Keratinocyte (primary cell): ENCODE measurements at regions not wholly inside any gene's neighbourhood (a gene's known extent, or its start where the extent isn't known, plus 50 kb on each side); places are given as distances from the start of the nearest gene placed in this dataset.
"Not testable (repeated sequence)": the region's sequence is repeated elsewhere in the genome, so short reads cannot be mapped to it uniquely, and the experiment has no call there.

Source experiments
- DNase-seq: peaks from one replicate; pipeline ENCODE4 v3.0.0-alpha.2; 2011; ENCODE audit warnings: low read depth, missing footprints, low spot score
- FAIRE-seq: peaks from 2 replicates; lab custom pipeline; 2011; peaks lifted over from hg19 to GRCh38; lab: Jason Lieb, UNC
- H2AFZ ChIP-seq: 2 replicates; pipeline ENCODE4 v1.6.0; 2012; ENCODE audit warnings: low read length, control low read depth, inconsistent platforms; ENCODE audit not compliant: control insufficient read depth
- H3K27ac ChIP-seq: 2 replicates; pipeline ENCODE4 v1.5.1; 2011; ENCODE audit warnings: low read length; ENCODE audit not compliant: control insufficient read depth, insufficient read depth
- H3K27me3 ChIP-seq: 3 replicates; pipeline ENCODE4 v1.6.0; 2011; ENCODE audit warnings: low read length; ENCODE audit not compliant: control insufficient read depth, insufficient read depth; ENCODE audit errors: extremely low read depth
- H3K36me3 ChIP-seq, 2 experiments: 2 replicates in 1 of 2; 3 replicates in 1 of 2; pipeline ENCODE4 v1.5.1; 2011; ENCODE audit warnings: low read length in 2 of 2, mild to moderate bottlenecking in 1 of 2; ENCODE audit not compliant: control insufficient read depth in 2 of 2, insufficient read depth in 2 of 2; ENCODE audit errors: extremely low read depth in 1 of 2
- H3K4me1 ChIP-seq: 3 replicates; pipeline ENCODE4 v1.5.1; 2011; ENCODE audit warnings: low read length; ENCODE audit not compliant: control insufficient read depth, insufficient read depth; ENCODE audit errors: extremely low read depth
- H3K4me2 ChIP-seq: 3 replicates; pipeline ENCODE4 v1.6.0; 2011; ENCODE audit warnings: low read depth, low read length; ENCODE audit not compliant: control insufficient read depth, insufficient read depth; ENCODE audit errors: extremely low read depth
- H3K4me3 ChIP-seq, 3 experiments: fragments of 200-600 bp in 1 of 3; sonication (generic) in 1 of 3; 2 replicates in 2 of 3; 3 replicates in 1 of 3; pipeline ENCODE4 v1.5.1; 2011 to 2016; ENCODE audit warnings: low read length in 3 of 3, mild to moderate bottlenecking in 3 of 3, control low read depth in 2 of 3, inconsistent platforms in 1 of 3, low read depth in 1 of 3, mixed read lengths in 1 of 3, mixed run types in 1 of 3, moderate library complexity in 1 of 3; ENCODE audit not compliant: control insufficient read depth in 2 of 3, insufficient read depth in 2 of 3; ENCODE audit errors: extremely low read depth in 1 of 3
- H3K79me2 ChIP-seq: 2 replicates; pipeline ENCODE4 v1.6.0; 2012; ENCODE audit warnings: low read length; ENCODE audit not compliant: control insufficient read depth, insufficient read depth
- H3K9ac ChIP-seq: 3 replicates; pipeline ENCODE4 v1.6.0; 2011; ENCODE audit warnings: low read length; ENCODE audit not compliant: control insufficient read depth, insufficient read depth; ENCODE audit errors: extremely low read depth
- H3K9me1 ChIP-seq: 3 replicates; pipeline ENCODE4 v1.6.0; 2011; ENCODE audit warnings: low read length; ENCODE audit not compliant: control insufficient read depth, insufficient read depth; ENCODE audit errors: extremely low read depth
- H3K9me3 ChIP-seq: 2 replicates; pipeline ENCODE4 v1.5.1; 2012; ENCODE audit warnings: low read depth, low read length; ENCODE audit not compliant: control insufficient read depth
- H4K20me1 ChIP-seq: 3 replicates; pipeline ENCODE4 v1.6.0; 2011; ENCODE audit warnings: low read length; ENCODE audit not compliant: control insufficient read depth, insufficient read depth; ENCODE audit errors: extremely low read depth
- EZH2 ChIP-seq: IDR thresholded peaks from one replicate; pipeline ENCODE4 v1.6.1; 2012; ENCODE audit warnings: inconsistent platforms, mild to moderate bottlenecking, low read length, moderate library complexity
- dilution Hi-C: fragments of 300-500 bp; cut with MboI; formaldehyde crosslinking; loops from one replicate; pipeline ENCODE4 v1.7.0; 2020; ENCODE audit warnings: low sequenced_read_pairs; ENCODE audit not compliant: extremely low pct_ligation_motif_present
- TF ChIP-seq, protein P1 (sequence below), 3 experiments: IDR thresholded peaks in 1 of 3; conservative IDR thresholded peaks in 1 of 3; optimal IDR thresholded peaks in 1 of 3; 2 replicates in 2 of 3; 3 replicates in 1 of 3; pipeline versions ENCODE3 to v1.5.1; 2011; ENCODE audit warnings: low read length in 3 of 3, mild to moderate bottlenecking in 3 of 3, moderate library complexity in 2 of 3, control low read depth in 1 of 3, inconsistent platforms in 1 of 3; ENCODE audit not compliant: insufficient read depth in 2 of 3; ENCODE audit errors: extremely low read depth in 1 of 3

DNA sequence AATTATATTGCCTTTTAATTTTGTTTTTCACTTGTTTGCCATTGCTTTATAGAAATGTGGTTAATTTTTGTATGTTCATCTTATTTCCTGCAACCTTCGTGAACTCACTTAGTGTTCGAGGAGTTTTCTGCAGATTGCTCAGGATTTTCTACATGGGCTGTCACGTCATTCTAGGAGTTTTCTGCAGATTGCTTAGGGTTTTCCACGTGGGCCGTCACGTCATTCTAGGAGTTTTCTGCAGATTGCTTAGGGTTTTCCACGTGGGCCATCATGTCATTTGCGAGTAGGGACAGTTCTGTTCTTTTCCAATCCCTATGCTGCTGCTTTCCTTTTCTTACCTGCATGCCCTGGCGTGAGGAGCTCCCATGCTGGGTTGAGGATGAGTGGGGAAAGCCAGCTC, 125.7 kb downstream of the IGLL1 start:
- H3K9me1 ChIP-seq, H3K4me1 ChIP-seq, H3K27me3 ChIP-seq, DNase-seq, H3K27ac ChIP-seq, H3K4me3 ChIP-seq, H3K9me3 ChIP-seq, H3K79me2 ChIP-seq, H3K4me2 ChIP-seq, H4K20me1 ChIP-seq, H3K9ac ChIP-seq, H2AFZ ChIP-seq, H3K36me3 ChIP-seq, dilution Hi-C loops, FAIRE-seq: not testable (repeated sequence)

DNA sequence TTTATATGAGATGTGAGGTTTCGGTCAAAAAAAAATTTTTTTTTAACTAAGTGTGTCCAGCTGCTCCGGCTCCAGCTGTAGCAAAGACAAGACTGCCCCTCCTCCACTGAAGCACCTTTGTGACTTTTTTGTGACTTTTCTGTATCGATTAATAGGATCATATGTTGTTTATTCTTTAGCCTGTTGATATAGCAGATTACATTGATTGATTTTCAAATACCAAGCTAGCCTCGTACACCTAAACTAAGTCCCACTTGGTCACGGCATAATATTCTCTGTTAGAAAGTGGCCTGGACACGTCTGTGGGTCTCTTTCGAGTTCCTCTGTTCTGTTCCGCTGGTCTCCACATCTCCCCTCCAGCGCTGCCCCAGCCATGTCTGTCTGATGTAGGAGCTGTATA, 126.8 kb downstream of the IGLL1 start:
- H3K79me2 ChIP-seq, result no peaks in the 10 kb centered on the region
- no peaks in the 10 kb centered on the region for H3K27me3 ChIP-seq
- TF ChIP-seq, protein P1, sequence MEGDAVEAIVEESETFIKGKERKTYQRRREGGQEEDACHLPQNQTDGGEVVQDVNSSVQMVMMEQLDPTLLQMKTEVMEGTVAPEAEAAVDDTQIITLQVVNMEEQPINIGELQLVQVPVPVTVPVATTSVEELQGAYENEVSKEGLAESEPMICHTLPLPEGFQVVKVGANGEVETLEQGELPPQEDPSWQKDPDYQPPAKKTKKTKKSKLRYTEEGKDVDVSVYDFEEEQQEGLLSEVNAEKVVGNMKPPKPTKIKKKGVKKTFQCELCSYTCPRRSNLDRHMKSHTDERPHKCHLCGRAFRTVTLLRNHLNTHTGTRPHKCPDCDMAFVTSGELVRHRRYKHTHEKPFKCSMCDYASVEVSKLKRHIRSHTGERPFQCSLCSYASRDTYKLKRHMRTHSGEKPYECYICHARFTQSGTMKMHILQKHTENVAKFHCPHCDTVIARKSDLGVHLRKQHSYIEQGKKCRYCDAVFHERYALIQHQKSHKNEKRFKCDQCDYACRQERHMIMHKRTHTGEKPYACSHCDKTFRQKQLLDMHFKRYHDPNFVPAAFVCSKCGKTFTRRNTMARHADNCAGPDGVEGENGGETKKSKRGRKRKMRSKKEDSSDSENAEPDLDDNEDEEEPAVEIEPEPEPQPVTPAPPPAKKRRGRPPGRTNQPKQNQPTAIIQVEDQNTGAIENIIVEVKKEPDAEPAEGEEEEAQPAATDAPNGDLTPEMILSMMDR (optimal IDR thresholded peaks at IDR 0.05 in 1 of 3, IDR thresholded peaks at IDR 0.05 in 1 of 3, conservative IDR thresholded peaks at IDR 0.05 in 1 of 3; ENCODE audit: extremely low read depth in 1 of 3, insufficient read depth in 2 of 3, low read length in 3 of 3), result no peak
- no peak for TF ChIP-seq EZH2
- H3K4me2 ChIP-seq, result no peak overlapping the region
- no peak overlapping the region for H2AFZ ChIP-seq
- H3K27ac ChIP-seq, result no peak overlapping the region
- FAIRE-seq (no peak), DNase-seq (no peak)
- H3K9ac ChIP-seq, result no peak overlapping the region
- H3K9me1 ChIP-seq, result no peaks in the 10 kb centered on the region
- dilution Hi-C loops, result no loop called here
- H4K20me1 ChIP-seq, result no peaks in the 10 kb centered on the region
- H3K9me3 ChIP-seq, result no peaks in the 10 kb centered on the region
- H3K4me1 ChIP-seq, result no peaks in the 10 kb centered on the region
- no peaks in the 10 kb centered on the region for H3K36me3 ChIP-seq
- no peak overlapping the region for H3K4me3 ChIP-seq

DNA sequence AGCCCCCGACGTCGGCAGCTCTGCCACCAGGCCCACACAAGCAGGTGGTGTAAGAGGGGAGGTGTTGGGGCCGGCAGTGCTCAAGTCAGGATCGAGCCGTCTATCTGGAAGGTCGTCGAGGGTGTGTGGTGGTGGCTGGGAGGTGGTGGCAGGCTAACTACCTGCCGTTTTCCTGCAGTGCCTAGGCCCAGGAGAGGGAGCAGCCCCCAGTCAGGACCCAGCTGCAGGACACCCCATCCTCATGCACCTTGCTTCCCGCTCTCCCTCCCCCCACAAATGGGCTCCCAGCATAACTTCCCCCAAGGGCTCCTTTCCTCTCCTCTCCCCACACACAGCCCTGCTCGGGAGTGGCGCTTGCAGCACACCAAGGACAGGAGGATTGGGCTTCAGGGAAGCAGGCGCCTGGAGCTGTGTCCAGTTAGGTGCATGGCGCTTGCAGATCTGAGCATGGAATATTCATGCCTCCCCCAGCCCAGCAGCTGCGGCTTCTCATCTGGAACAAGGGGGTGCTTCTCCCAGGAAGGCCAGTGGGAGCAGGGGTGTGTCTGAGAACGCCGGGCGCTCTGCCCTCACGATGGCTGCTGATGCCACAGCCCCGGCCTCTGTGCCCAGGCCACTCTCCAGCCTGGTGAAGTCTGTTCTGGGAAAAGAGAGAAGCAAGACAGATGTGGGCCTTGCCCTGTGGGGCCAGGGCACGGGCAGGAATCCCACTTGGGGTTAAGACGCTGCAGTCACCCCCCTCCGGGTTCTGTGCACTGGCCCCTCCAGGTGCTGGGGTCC, 127.7 kb downstream of the IGLL1 start:
- Histone ChIP-seq H3K27me3 (no peaks in the 10 kb centered on the region), H3K4me1 (no peaks in the 10 kb centered on the region), H3K9me1 (no peaks in the 10 kb centered on the region), H3K79me2 (no peaks in the 10 kb centered on the region), H2AFZ (no peak overlapping the region), H3K4me2 (no peak overlapping the region), H3K27ac (no peak overlapping the region), H3K9ac (no peak overlapping the region), H4K20me1 (no peaks in the 10 kb centered on the region), H3K9me3 (no peaks in the 10 kb centered on the region), H3K4me3 (no peak overlapping the region), H3K36me3 (no peaks in the 10 kb centered on the region)
- dilution Hi-C loops, result no loop called here
- TF ChIP-seq, protein P1 (optimal IDR thresholded peaks at IDR 0.05 in 1 of 3, IDR thresholded peaks at IDR 0.05 in 1 of 3, conservative IDR thresholded peaks at IDR 0.05 in 1 of 3; ENCODE audit: extremely low read depth in 1 of 3, insufficient read depth in 2 of 3, low read length in 3 of 3), result no peak
- no peak for TF ChIP-seq EZH2
- no peak for DNase-seq
- FAIRE-seq, result no peak
